ENCODE measurements at regions not wholly inside any gene's neighbourhood (a gene's known extent, or its start where the extent isn't known, plus 50 kb on each side); places are given as distances from the start of the nearest gene placed in this dataset.

GRCh38 chr7:89773611-89774010 is 380.7 kb upstream of the STEAP1 start:
- DNase-seq (no peak), ATAC-seq (ENCODE audit: low read depth) (no peak)
- no peak overlapping the region for H2AK9ac ChIP-seq (replicated peaks; ENCODE audit: low read depth, low read length, poor library complexity)
- no peak overlapping the region for H3K14ac ChIP-seq (replicated peaks; ENCODE audit: low read depth, low read length)
- H3K27ac ChIP-seq (ENCODE audit: insufficient read depth, low read length), result no peak overlapping the region
- no peak overlapping the region for H3K23ac ChIP-seq (ENCODE audit: low read depth, low read length)
- no peak overlapping the region for H4K8ac ChIP-seq (ENCODE audit: low read depth in 2 of 2, low read length in 2 of 2)
- H3K79me1 ChIP-seq (ENCODE audit: low read depth in 1 of 2, low read length in 2 of 2), result no peaks in the 10 kb centered on the region
- H2AFZ ChIP-seq (replicated peaks; ENCODE audit: low read length, poor library complexity), result no peak overlapping the region
- CTCF ChIA-PET, result no interaction called here
- POLR2A ChIA-PET (ENCODE audit: unreplicated experiment), result no interaction called here
- no peak overlapping the region for H2BK15ac ChIP-seq (ENCODE audit: low read depth, low read length)
- dilution Hi-C loops (cut with HindIII; ENCODE audit: low sequenced_read_pairs, unreplicated experiment), result no loop called here
- intact Hi-C loops (cut with micrococcal nuclease), result no loop called here
- no peak overlapping the region for H2BK120ac ChIP-seq (ENCODE audit: low read depth, low read length)
- TF ChIP-seq RFX5 (IDR thresholded peaks at IDR 0.05; ENCODE audit: low read depth, low read length) (no peak), FOS (IDR thresholded peaks at IDR 0.05; ENCODE audit: low read depth, low read length) (no peak), NFE2L2 (IDR thresholded peaks at IDR 0.05; ENCODE audit: low read depth, low read length) (no peak), CTCF (conservative IDR thresholded peaks at IDR 0.05; ENCODE audit: low read depth, low read length) (no peak), MXI1 (IDR thresholded peaks at IDR 0.05; ENCODE audit: borderline replicate concordance, low read depth, low read length) (no peak), ELK1 (IDR thresholded peaks at IDR 0.05; ENCODE audit: borderline replicate concordance, low read depth, low read length) (no peak), RAD21 (IDR thresholded peaks at IDR 0.05; ENCODE audit: low read length) (no peak), CEBPB (IDR thresholded peaks at IDR 0.05; ENCODE audit: low read depth, low read length) (no peak), MAZ (IDR thresholded peaks at IDR 0.05; ENCODE audit: borderline replicate concordance, low read depth, low read length) (no peak), USF2 (IDR thresholded peaks at IDR 0.05; ENCODE audit: low read depth, low read length) (no peak), POLR2A (IDR thresholded peaks at IDR 0.05; ENCODE audit: low read depth, low read length) (no peak), SMC3 (IDR thresholded peaks at IDR 0.05; ENCODE audit: low read depth, low read length) (no peak), RCOR1 (IDR thresholded peaks at IDR 0.05; ENCODE audit: insufficient replicate concordance, low read length) (no peak), BHLHE40 (IDR thresholded peaks at IDR 0.05; ENCODE audit: low read depth, low read length) (no peak), MAFK (IDR thresholded peaks at IDR 0.05; ENCODE audit: low read depth, low read length) (no peak), CHD1 (IDR thresholded peaks at IDR 0.05; ENCODE audit: low read depth, low read length) (no peak)
- no CpG with 5 or more reads among the region's 2 CpGs for WGBS, 2 experiments (ENCODE audit: extremely low coverage in 2 of 2, insufficient read length in 1 of 2)
- no peaks in the 10 kb centered on the region; the same call in 1 of the 2 replicates for H3K9me3 ChIP-seq (ENCODE audit: control insufficient read depth, insufficient read depth, low read length)
- H4K20me1 ChIP-seq (ENCODE audit: insufficient read depth, low read length), result no peaks in the 10 kb centered on the region
- no peak overlapping the region for H4K5ac ChIP-seq (ENCODE audit: low read depth, low read length)
- H3K9me1 ChIP-seq (ENCODE audit: insufficient read depth, low read length), result no peaks in the 10 kb centered on the region
- in situ Hi-C loops (cut with MboI; ENCODE audit: low sequenced_read_pairs), result no loop called here
- no peaks in the 10 kb centered on the region for H3K27me3 ChIP-seq (ENCODE audit: control insufficient read depth, insufficient read depth, low read length)
- no peak overlapping the region for H2BK5ac ChIP-seq (ENCODE audit: low read depth, low read length, poor library complexity, severe bottlenecking)
- no peak overlapping the region for H2BK20ac ChIP-seq (ENCODE audit: low read depth, low read length)
- no peak overlapping the region for H3K4me2 ChIP-seq (ENCODE audit: low read depth, low read length)
- no peak overlapping the region for H3K4ac ChIP-seq (ENCODE audit: low read depth, low read length)
- H3K18ac ChIP-seq (ENCODE audit: low read depth, low read length), result no peak overlapping the region
- H3K9ac ChIP-seq (ENCODE audit: low read depth, low read length), result no peak overlapping the region
- no peaks in the 10 kb centered on the region for H3K36me3 ChIP-seq (ENCODE audit: control insufficient read depth, insufficient read depth, low read length)
- H3K56ac ChIP-seq (ENCODE audit: extremely low read depth, insufficient read depth, low read length), result no peak overlapping the region
- no peaks in the 10 kb centered on the region for H3K4me1 ChIP-seq (ENCODE audit: control insufficient read depth, insufficient read depth, low read length)
- BruUV-seq (replicated peaks), result no TSS peak
- no peak overlapping the region for H3K4me3 ChIP-seq (ENCODE audit: insufficient read depth, low read depth, low read length)
- no peak overlapping the region for H2AK5ac ChIP-seq (ENCODE audit: low read depth, low read length)
- H4K91ac ChIP-seq (ENCODE audit: insufficient read depth, low read depth, low read length), result no peak overlapping the region

Measured in IMR-90 (cell line).